ENCODE measurements at regions not wholly inside any gene's neighbourhood (a gene's known extent, or its start where the extent isn't known, plus 50 kb on each side); places are given as distances from the start of the nearest gene placed in this dataset.

DNA sequence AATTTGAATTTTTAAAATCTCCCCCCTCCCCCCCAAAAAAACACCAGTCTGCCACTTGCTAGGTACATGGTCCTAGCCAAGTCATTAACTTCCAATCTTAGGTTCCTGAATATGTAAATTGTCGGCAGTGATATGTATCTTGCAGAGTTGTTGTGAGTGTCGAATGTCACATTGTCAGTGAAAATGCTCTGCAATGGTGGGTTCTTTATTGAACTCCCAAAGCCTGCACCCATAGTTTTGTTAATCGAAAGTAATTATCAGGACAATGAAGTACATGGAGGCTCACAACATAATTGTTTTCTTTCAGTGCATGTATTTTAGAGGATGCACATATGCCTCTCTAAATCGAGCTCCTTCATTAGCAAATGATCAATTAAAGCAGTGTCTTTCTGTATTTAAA is 185.6 kb upstream of the S100G start:
- H3K4me3 Mint-ChIP-seq, result no peak overlapping the region
- no peak for ATAC-seq
- no peaks in the 10 kb centered on the region for H3K9me3 ChIP-seq (ENCODE audit: control insufficient read depth, low read length, poor library complexity, severe bottlenecking)
- peaks cover 13% of the 10 kb centered on the region for H3K27me3 Mint-ChIP-seq
- no peaks in the 10 kb centered on the region for H3K4me1 Mint-ChIP-seq
- H3K36me3 Mint-ChIP-seq (ENCODE audit: low read depth), result no peaks in the 10 kb centered on the region
- H3K27ac Mint-ChIP-seq, result no peak overlapping the region
- no peak for DNase-seq

DNA sequence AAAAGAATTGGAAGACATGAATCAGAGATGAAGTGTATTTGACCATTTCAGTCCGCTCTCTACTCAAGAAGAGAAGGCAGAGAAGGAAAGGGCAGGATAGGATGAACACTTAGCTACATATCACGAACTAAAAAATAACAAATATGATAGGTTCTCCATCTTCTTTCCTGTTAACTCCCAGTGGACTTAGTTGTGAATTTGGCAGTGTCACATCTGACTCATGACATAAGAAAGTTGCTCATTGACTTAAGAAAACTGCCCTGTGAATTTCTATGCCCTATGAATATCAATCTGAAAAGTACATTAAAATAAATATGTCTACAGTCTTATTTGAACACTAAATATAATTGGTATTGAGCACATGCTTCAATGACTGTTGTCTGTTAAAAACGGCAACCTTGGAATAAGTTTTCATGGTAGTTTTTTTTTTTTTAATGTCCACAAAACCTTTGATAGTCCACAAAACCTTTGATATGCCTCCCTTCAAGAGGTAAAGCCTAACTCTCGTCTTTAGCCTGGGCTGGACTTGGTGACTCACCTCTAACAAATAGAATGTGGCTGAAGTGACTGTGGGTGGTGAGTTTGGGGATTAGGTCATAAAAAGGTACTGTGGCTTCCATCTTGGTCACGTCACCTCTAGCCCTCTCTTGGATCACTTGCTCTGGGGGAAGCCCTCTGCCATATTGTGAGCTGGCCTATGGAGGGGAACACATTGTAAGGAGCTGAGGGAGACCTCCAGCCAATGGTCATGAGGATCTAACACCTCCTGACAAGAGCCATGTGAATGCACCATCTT is 184.7 kb upstream of the S100G start:
- H3K36me3 Mint-ChIP-seq (ENCODE audit: low read depth), result no peaks in the 10 kb centered on the region
- H3K4me1 Mint-ChIP-seq, result no peaks in the 10 kb centered on the region
- H3K27ac Mint-ChIP-seq, result no peak overlapping the region
- H3K9me3 ChIP-seq (ENCODE audit: control insufficient read depth, low read length, poor library complexity, severe bottlenecking), result no peaks in the 10 kb centered on the region
- peaks cover 13% of the 10 kb centered on the region for H3K27me3 Mint-ChIP-seq
- no peak for ATAC-seq
- no peak overlapping the region for H3K4me3 Mint-ChIP-seq
- DNase-seq, result no peak

DNA sequence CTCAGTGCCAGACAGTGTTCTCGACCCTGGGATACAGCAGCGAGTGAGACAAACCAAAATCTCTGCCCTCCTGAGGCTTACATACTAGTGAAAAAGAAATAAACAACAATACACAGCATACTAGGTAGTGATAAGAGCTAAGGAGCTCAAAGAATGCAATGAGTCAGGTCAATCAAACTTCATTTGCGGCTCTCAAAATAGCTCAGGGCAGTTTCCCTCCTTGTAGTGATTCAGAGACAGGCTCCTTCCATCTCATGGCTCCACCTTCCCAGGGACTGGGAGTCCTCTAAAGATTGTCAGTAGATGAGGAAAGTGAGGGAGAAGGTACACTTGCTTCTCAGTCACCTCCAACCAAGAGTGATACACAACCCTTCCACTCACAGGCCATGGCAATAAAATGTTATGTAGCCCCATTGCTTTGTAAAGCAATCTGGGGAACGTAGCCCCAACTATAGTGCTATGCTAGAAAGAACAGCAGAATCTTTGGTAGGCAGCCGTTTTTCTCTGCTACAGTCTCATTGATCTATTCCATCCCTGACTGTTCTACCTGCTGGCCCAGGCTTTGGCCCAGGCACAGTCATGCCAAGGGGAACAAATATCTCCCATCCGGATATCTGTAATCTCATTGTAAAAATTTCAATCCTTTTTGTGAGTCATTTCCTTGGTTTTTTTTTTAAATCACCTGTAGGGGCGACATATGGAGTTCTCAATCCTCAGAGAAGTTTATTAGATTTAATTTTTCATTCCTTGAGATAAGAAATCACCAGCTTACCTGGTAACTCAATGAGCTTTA is 183.1 kb upstream of the S100G start:
- Mint-ChIP-seq H3K4me1 (no peaks in the 10 kb centered on the region), H3K4me3 (no peak overlapping the region), H3K27ac (no peak overlapping the region), H3K36me3 (ENCODE audit: low read depth) (no peaks in the 10 kb centered on the region), H3K27me3 (peaks cover 13% of the 10 kb centered on the region)
- DNase-seq (no peak), ATAC-seq (no peak)
- no peaks in the 10 kb centered on the region for H3K9me3 ChIP-seq (ENCODE audit: control insufficient read depth, low read length, poor library complexity, severe bottlenecking)

DNA sequence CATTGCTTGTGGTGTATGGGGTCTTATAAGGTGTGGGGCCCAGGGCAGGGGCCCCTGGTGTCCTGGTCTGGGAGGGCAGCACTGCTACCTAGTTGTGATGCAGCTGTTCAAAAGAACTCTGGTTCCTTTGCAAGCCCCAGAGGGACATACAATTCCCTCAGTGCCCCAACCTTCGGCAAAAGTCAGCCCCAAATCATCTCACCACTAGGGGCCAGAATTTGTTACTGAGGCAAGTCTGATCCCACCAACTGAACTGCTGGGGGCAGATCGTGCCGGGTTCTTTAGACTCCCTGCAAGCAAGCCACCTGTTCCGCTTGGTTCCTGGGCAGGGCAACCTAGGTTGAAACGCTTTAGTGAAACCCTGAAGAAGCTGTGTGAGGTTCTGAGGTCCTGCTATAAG is 180.1 kb upstream of the S100G start:
- DNase-seq (no peak), ATAC-seq (no peak)
- no peaks in the 10 kb centered on the region for H3K36me3 Mint-ChIP-seq (ENCODE audit: low read depth)
- H3K27ac Mint-ChIP-seq, result no peak overlapping the region
- H3K4me1 Mint-ChIP-seq, result no peaks in the 10 kb centered on the region
- H3K4me3 Mint-ChIP-seq, result no peak overlapping the region
- no peaks in the 10 kb centered on the region for H3K9me3 ChIP-seq (ENCODE audit: control insufficient read depth, low read length, poor library complexity, severe bottlenecking)
- H3K27me3 Mint-ChIP-seq, result peaks cover 7% of the 10 kb centered on the region

DNA sequence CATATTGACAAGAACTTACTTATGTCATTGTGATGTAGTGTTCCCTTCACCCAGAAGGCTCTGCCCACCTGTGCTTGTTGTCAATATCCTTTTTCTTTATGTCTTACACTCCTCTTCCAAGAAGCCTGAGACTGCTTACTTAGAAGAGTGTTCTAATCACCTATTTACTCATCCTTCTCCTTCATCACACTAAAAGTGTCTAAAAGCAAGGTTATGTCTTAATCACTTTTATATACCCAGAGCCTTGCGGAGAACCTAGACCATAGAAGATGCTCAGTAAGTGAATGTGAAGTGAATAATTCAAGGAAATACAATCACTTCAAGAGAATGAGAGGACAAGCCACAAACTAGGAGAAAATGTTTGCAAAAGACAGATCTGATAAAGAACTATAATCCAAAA is 177.6 kb upstream of the S100G start:
- ATAC-seq, result no peak
- H3K27ac Mint-ChIP-seq, result no peak overlapping the region
- H3K9me3 ChIP-seq (ENCODE audit: control insufficient read depth, low read length, poor library complexity, severe bottlenecking), result no peaks in the 10 kb centered on the region
- H3K27me3 Mint-ChIP-seq, result peaks cover 7% of the 10 kb centered on the region
- DNase-seq, result no peak
- no peak overlapping the region for H3K4me3 Mint-ChIP-seq
- no peaks in the 10 kb centered on the region for H3K4me1 Mint-ChIP-seq
- no peaks in the 10 kb centered on the region for H3K36me3 Mint-ChIP-seq (ENCODE audit: low read depth)

DNA sequence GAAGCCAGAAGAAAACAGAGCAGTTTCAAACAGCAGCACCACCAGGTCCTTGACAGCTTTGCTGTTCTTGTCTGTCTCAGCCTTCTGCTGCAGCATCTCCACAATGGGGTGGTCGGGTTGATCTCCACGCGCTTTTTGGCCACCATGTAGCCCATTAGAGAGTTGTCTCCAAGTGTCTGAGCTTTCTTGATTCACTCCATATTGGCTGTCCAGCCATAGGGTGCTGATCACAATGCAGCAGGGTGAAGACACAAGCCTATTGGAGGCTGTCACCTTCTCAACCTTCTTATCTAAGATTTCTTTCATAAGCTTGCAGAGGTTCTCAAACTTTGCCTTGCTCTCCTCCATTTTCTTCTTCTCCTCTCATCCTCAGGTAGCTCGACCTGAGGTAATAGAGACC is 175.4 kb upstream of the S100G start:
- Mint-ChIP-seq H3K4me1 (no peaks in the 10 kb centered on the region), H3K27me3 (no peaks in the 10 kb centered on the region), H3K36me3 (ENCODE audit: low read depth) (no peaks in the 10 kb centered on the region), H3K27ac (no peak overlapping the region), H3K4me3 (no peak overlapping the region)
- ATAC-seq (no peak), DNase-seq (no peak)
- no peaks in the 10 kb centered on the region for H3K9me3 ChIP-seq (ENCODE audit: control insufficient read depth, low read length, poor library complexity, severe bottlenecking)

DNA sequence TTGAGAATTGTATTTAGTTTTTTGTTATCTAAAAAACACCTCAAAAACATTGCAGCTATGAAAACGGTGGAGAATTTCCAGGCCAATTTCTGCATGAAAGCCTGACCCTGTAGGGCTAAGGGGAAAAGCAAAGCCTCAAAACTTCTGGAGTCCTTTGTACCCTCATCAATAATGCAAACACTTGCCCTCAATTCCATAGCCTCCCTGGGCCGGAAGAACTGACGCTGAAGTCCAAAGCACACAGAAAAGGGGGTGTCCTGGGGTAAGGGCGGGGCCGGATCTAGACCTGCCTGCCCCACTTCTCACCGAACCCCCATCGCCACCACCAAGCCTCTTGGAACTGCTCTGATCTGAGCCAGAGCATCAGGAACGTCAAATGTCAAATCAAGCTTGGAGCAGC is 173.9 kb upstream of the S100G start:
- Mint-ChIP-seq H3K27ac (no peak overlapping the region), H3K36me3 (ENCODE audit: low read depth) (no peaks in the 10 kb centered on the region), H3K4me3 (no peak overlapping the region), H3K4me1 (no peaks in the 10 kb centered on the region), H3K27me3 (no peaks in the 10 kb centered on the region)
- H3K9me3 ChIP-seq (ENCODE audit: control insufficient read depth, low read length, poor library complexity, severe bottlenecking), result no peaks in the 10 kb centered on the region
- ATAC-seq, result no peak
- DNase-seq, result no peak

DNA sequence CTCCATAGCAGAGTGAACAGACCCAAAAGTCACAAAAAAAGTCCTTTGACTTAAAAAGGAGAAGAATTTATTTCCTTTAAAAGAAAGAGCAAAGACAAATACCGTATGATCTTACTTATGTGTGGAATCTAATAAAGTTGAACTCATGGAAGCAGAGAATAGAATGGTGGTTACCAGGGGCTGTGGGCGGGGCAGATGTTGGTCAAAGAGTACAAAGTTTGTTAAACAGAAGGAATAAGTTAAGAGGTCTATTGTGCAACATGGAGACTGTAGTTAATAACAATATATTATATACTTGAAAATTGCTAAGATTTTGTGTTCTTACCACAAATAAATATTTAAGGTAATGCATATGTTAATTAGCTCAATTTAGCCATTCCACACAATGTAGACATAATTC is 173.3 kb upstream of the S100G start:
- Mint-ChIP-seq H3K4me3 (no peak overlapping the region), H3K36me3 (ENCODE audit: low read depth) (no peaks in the 10 kb centered on the region), H3K27me3 (no peaks in the 10 kb centered on the region), H3K4me1 (no peaks in the 10 kb centered on the region), H3K27ac (no peak overlapping the region)
- ATAC-seq, result no peak
- no peaks in the 10 kb centered on the region for H3K9me3 ChIP-seq (ENCODE audit: control insufficient read depth, low read length, poor library complexity, severe bottlenecking)
- no peak for DNase-seq

DNA sequence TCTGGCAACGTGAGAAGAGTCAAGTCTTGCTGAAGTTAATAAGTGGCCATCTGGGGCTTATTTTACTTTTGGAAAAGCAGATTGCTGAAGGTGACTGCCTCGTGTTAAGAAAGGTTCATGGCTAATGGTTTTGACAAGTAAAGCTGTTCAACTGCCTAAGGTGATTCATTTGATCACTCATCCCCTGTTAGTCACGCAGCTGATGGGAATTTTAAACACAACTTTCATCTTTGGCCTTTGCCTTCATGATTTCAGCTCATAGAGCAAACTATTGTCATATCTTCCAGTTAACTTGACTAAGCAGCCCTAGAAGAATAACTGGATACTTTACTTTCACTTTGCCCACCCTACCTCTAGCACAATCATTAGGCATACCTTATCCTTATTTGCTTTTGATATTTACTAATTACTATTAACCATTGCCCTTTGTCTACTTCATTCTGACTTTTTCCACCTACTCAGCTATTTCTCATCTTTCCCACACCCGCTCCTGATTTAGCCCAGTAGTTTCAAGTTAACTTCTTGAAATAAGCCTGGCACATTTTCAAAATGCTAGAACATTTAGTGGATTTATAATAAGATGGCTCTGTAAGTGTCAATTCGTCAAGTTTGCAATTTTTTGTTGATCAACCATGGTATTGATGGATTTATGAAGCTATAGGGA is 170.6 kb upstream of the S100G start:
- H3K27me3 Mint-ChIP-seq, result no peaks in the 10 kb centered on the region
- H3K27ac Mint-ChIP-seq, result no peak overlapping the region
- ATAC-seq, result no peak

DNA sequence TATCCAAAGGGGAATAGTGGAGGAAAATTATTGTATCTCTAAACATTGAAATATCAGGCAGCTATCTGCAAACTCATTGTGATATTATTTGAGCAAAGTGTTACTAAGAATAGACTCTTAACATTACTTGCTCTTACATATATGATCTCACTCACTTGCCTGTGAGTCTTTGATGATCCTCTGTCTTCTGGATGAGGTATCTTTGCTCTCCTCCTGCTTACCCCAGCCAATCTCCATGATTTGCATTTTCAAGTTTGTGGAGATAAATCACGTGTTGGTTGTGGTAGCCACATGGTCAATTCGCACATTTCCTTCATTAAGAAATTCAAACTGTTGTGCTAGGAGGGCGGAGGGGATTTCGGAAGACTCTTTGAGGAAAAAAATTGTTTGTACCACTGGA is 169.9 kb upstream of the S100G start:
- H3K36me3 Mint-ChIP-seq (ENCODE audit: low read depth), result no peaks in the 10 kb centered on the region
- H3K4me1 Mint-ChIP-seq, result peaks cover 6% of the 10 kb centered on the region
- no peaks in the 10 kb centered on the region for H3K27me3 Mint-ChIP-seq
- no peak overlapping the region for H3K27ac Mint-ChIP-seq
- H3K9me3 ChIP-seq (ENCODE audit: control insufficient read depth, low read length, poor library complexity, severe bottlenecking), result no peaks in the 10 kb centered on the region
- no peak for ATAC-seq
- no peak overlapping the region for H3K4me3 Mint-ChIP-seq
- no peak for DNase-seq

More for the DNA sequence above, 170.6 kb upstream of the S100G start:
- no peaks in the 10 kb centered on the region for H3K9me3 ChIP-seq (ENCODE audit: control insufficient read depth, low read length, poor library complexity, severe bottlenecking)
- no peaks in the 10 kb centered on the region for H3K36me3 Mint-ChIP-seq (ENCODE audit: low read depth)
- no peak for DNase-seq
- H3K4me3 Mint-ChIP-seq, result no peak overlapping the region
- H3K4me1 Mint-ChIP-seq, result peaks cover 4% of the 10 kb centered on the region

DNA sequence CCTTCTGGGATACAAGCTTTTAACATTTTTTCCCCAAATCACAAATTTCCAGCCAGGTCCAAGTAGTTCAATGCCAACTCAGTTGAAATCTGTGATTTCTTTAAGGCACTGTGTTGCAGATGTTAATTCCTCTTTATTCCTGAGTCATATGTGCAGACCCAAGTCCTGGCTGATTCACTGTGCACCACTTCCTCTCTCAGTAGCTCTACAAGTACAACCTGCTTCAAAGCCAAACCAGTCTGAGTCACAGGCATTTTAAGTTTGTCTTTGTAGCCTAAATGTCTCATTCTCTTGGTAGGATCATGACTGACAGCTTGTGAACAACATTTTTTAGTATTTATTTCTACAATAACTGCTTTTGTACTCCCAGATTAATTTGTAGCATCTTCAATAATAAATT is 165.6 kb upstream of the S100G start:
- DNase-seq (no peak), ATAC-seq (peak; percentile 70)
- H3K27me3 Mint-ChIP-seq, result no peaks in the 10 kb centered on the region
- H3K4me1 Mint-ChIP-seq, result peaks cover 6% of the 10 kb centered on the region
- H3K27ac Mint-ChIP-seq, result no peak overlapping the region
- H3K36me3 Mint-ChIP-seq (ENCODE audit: low read depth), result no peaks in the 10 kb centered on the region
- no peaks in the 10 kb centered on the region for H3K9me3 ChIP-seq (ENCODE audit: control insufficient read depth, low read length, poor library complexity, severe bottlenecking)
- H3K4me3 Mint-ChIP-seq, result no peak overlapping the region

DNA sequence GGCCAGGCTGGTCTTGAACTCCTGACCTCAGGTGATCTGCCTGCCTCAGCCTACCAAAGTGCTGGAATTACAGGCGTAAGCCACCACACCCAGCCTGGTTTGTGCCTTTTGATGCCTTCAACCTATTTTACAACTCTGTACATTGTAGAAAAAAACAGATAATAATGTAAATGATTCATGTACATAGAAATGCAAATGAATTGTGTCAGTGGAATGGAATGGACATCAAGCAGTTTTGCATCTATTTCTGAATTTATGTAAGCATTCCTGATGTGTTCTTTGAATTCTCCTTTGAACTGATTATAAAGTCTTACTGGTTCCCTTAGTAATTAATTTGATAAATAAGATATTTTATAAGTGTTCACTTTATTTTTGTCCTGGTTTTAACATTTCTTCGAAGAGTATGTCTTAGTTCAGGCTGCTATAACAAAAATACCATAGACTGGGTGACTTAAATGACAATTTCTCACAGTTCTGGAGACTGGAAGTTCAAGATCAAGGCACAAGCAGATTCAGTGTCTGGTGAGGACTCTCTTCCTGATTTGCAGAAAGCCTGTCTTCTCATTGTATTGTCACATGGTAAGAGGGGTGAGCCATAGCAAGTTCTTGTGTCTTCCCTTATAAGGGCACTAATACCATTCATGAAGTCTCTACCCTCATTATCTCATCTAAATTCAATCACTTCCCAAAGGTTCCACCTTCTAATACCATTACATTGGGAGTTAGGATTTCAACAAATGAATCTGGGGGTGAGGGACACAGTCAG is 162.2 kb upstream of the S100G start:
- Mint-ChIP-seq H3K4me3 (no peak overlapping the region), H3K27ac (no peak overlapping the region), H3K4me1 (peaks cover 6% of the 10 kb centered on the region), H3K36me3 (ENCODE audit: low read depth) (no peaks in the 10 kb centered on the region), H3K27me3 (no peaks in the 10 kb centered on the region)
- DNase-seq (no peak), ATAC-seq (no peak)
- no peaks in the 10 kb centered on the region for H3K9me3 ChIP-seq (ENCODE audit: control insufficient read depth, low read length, poor library complexity, severe bottlenecking)

DNA sequence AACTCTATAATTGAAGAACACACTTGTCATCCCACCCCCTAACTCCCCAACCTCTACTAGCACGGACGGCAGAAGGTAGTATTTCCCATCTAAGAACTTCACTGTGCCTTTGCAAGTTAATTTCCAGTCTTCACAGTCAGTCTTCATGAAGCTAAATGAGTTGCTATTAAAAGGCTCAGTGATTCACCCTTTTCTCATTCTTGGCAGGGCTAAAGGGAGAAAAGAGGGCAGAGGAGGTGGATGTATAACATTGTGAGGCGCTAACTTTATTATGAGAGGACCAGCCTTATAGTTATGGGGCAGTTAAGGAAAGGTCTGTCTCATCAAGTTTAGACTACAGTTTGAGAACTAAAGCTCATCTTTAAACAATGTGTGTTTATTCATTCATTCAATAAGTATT is 161.0 kb upstream of the S100G start:
- no peaks in the 10 kb centered on the region for H3K27me3 Mint-ChIP-seq
- H3K4me1 Mint-ChIP-seq, result peaks cover 6% of the 10 kb centered on the region
- ATAC-seq (no peak), DNase-seq (no peak)
- no peaks in the 10 kb centered on the region for H3K36me3 Mint-ChIP-seq (ENCODE audit: low read depth)
- no peaks in the 10 kb centered on the region for H3K9me3 ChIP-seq (ENCODE audit: control insufficient read depth, low read length, poor library complexity, severe bottlenecking)
- no peak overlapping the region for H3K4me3 Mint-ChIP-seq
- H3K27ac Mint-ChIP-seq, result no peak overlapping the region
